ENCODE measurements at regions not wholly inside any gene's neighbourhood (a gene's known extent, or its start where the extent isn't known, plus 50 kb on each side); places are given as distances from the start of the nearest gene placed in this dataset.
"Not testable (repeated sequence)": the region's sequence is repeated elsewhere in the genome, so short reads cannot be mapped to it uniquely, and the experiment has no call there.

DNA sequence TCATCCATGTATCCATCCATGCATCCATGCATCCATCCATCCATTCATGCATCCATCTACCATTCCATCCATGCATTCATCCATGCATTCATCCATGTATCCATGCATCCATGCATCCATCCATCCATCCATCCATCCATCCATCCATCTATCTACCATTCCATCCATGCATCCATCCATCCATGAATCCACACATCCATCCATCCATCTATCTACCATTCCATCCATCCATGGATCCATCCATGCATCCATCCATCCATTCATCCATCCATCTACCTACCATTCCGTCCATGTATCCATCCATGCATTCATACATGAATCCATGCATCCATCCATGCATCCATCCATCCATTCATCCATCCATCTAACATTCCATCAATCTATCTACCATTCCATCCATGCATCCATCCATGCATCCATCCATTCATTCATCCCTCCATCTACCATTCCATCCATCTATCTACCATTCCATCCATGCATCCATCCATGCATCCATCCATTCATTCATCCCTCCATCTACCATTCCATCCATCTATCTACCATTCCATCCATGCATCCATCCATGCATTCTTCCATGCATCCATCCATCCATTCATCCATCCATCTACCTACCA is 257.2 kb downstream of the CRLF2 start:
- not testable (repeated sequence) for DNase-seq (ENCODE audit: low read depth in 2 of 2)

DNA sequence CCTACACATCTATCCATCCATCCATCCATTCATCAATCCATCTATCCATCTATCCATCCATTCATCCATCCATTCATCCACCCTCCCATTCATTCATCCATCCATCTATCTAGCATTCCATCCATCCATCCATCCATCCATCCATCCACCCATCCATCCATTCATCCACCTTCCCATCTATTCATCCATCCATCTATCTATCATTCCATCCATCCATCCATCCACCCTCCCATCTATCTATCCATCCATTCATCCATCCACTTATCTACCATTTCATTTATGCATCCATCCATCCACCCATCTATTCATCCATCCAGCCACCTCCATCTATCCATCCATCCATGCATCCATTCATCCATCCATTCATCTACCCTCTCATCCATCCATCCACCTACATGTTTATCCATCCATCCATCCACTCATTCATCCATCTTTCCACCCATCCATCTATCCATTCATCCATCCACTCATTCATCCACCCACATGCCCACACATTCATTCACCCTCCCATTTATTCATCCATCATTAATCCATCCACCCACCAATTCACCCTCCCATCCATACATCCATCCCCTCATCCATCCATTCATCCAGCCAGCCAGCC is 258.5 kb downstream of the CRLF2 start:
- no peak for DNase-seq (ENCODE audit: low read depth in 2 of 2)

DNA sequence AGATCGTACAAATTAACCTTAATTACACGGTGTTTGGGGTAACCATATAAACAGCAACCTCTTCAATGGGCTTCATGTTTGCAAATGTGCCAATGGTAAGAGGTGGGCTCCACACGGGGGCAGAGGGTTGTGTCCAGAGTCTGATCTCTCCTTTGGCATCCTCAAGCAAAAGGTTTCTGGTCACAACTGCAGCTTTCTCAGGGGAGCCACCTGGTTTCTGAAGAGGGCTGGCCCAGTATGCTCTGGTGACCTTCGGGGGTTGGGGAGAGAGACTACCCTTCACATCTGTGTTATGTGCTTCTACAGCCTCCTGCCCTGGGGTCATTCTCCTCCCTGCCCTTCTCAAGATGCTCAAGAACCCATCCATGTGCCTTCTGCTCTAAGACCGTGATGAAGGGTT is 259.6 kb downstream of the CRLF2 start:
- DNase-seq (ENCODE audit: low read depth in 2 of 2), result no peak

DNA sequence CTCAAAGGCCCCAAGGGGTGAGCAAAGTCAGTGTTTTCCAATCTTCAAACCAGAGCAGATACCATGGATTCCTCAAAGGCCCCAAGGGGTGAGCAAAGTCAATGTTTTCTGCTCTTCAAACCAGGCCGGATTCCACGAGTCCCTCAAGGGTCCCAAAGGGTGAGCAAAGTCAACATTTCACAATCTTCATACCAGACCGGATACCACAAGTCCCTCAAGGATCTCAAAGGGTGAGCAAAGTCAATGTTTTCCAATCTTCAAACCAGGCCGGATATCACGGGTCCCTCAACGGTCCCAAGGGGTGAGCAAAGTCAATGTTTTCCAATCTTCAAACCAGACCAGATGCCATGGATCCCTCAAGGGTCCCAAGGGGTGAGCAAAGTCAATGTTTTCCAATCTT is 265.2 kb downstream of the CRLF2 start:
- not testable (repeated sequence) for DNase-seq (ENCODE audit: low read depth in 2 of 2)

DNA sequence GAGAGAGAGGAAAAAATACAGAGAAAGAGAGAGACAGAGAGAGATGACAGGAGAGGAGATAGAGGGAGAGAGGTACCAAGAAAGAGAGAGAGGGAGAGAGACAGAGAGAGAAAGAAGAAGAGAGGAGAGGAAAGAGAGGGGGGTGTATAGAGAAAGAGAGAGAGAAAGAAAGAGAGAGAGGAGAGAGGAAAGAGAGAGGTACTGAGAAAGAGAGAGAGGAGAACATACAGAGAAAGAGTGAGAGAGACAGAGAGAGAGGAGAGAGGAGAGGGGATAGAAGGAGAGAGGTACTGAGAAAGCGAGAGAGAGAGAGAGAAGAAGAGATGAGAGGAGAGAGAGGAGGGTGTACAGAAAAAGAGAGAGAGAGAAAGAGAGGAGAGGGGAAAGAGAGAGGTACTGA is 269.4 kb downstream of the CRLF2 start:
- no peak for DNase-seq (ENCODE audit: low read depth in 2 of 2)

DNA sequence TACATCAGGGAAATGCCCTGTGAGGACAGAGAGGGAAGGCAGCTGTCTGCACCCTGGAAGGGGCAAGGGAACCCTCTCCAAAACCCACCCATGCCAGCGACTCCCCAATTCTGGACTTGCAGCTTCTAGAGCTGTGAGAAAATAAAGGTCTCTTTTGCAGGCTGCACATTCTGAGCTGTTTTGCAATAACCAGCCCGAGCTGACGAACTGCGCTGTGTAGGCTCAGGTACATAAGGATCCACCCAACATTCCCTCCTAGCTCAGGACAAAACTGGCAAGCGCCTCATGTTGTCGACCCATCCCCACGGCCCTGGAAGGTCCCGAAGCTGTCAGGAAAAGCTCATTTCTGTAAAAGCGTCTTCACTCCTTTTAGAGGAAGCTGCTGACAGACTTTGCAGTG is 271.8 kb downstream of the CRLF2 start:
- DNase-seq (ENCODE audit: low read depth in 2 of 2), result no peak

DNA sequence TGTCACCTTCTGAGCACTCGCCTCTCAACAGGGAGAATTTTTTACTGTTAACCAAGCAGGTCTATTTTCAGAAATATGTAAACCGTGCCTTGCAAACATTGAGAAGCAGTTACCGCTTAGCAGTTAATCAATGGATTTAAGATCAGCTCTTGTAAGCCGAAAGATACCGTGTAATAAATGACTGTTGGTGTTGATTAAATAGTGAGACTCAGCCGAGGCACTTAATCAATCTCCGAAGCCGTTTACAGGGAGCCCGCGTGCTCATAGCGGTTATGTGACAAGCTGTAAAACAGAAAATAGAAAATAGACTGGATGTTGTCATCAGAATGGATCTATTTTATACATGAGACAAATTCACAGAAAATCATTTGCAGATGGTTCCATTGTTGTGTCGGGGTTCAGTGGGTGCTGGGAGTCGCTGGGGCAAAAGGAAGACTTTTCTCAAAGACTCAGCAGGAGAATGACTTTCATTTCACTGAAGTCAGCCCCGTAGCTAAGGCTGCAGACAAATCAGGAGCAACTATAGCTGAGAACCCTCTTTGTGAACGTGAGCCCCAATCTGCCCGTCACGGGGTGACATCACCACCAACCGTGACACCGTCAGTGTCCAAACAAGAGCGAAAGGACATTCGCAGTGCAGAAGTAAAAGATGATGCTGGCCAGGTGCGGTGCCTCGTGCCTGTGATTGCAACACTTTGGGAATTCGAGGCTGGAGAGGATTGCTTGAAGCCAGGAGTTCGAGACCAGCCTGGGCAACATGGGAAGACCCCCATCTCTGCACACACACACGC is 275.3 kb downstream of the CRLF2 start:
- DNase-seq (ENCODE audit: low read depth in 2 of 2), result no peak

DNA sequence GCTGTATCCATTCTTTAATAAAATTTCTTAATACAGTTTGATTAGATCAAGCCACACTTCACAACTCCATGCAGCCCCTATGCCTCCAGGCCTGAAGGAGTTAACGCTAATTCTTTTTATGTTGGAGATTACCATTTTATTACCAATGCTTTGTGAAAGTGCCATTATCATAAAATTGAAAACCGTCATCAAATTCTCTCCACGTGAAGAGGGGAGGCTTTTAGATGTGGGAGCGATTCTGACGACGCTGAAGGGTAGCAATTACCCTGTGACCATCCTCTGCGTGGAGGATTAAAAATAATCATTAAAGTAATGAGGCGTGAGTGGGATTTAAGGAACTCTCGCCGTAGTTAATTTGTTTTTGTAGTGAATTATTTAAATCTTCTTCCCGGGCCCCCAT is 278.8 kb downstream of the CRLF2 start:
- no peak for DNase-seq (ENCODE audit: low read depth in 2 of 2)

DNA sequence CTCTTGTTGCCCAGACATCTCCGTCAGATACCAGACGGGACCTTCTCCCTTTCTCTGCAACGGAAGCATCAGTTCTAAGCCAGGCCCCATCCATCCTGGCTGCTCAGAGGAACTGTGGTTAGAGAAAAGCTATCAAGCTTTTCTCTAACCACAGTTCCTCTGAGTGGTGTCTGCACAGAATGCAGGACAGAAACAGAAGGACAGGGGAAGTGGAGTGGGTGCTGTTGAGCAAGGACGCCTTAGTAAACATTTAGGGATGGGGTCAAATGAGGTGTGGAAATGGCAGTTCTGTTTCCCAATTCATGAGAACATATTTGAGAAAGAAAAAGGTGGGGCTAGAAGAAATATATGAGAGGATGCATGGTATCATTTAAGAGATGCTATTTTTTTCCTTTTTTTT is 283.8 kb downstream of the CRLF2 start:
- no peak for DNase-seq (ENCODE audit: low read depth in 2 of 2)

DNA sequence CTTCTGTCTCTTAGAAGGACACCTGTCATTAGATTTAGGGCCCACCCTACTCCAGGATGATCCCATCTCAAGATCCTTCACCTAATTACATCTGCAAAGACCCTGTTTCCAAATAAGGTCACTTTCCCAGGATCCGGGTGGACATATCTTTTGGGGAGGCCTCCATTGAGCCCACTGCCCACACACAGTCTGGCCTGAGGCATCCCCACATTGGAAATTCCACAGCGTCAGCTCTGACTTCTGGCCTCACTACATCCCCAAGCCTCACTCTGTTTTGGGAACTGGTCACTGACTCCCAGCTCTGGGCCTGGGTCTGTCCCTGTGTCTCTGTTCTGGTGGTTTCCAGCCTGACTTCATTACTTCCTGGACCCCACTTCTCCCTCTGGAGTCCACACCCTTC is 285.5 kb downstream of the CRLF2 start:
- DNase-seq (ENCODE audit: low read depth in 2 of 2), result no peak

DNA sequence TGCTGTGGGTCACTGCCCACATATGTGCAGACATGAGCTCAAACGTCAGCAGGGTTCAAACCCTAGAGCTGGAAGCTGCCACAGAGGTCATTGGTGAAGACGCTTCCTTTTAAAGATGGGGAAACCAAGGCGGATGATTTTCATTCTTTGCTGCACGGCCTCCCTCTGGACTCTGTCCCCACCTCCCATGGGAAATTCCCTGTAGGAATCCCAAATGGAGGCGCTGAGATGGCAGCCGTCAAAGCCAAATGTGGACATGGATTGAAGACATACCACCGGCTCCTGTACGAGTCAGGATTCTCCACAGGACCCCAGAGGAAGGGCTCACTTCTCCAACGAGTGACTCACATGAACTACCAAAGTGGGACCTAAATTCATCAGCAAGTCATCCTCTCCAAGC is 286.4 kb downstream of the CRLF2 start:
- no peak for DNase-seq (ENCODE audit: low read depth in 2 of 2)

DNA sequence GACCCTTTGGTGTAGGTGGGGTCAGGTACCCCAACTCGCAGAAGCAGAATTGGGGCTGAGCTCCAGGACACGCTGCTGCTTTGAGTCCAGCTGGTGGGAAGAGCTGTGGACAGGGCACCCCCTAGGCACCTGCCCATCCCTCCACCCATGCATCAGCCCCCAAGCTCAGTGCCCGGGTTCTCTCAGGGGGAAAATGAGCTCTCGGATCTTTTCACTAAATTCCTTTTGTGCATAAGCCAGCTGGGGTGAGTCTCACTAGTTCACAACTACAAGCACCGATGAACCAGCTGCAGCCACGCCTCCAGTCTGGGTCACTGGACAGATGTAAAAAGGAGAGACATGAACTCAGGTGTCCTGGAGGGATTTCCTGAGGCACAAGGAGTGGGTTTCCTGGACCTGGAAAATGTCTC is 286.8 kb downstream of the CRLF2 start:
- DNase-seq (ENCODE audit: low read depth in 2 of 2), result no peak

DNA sequence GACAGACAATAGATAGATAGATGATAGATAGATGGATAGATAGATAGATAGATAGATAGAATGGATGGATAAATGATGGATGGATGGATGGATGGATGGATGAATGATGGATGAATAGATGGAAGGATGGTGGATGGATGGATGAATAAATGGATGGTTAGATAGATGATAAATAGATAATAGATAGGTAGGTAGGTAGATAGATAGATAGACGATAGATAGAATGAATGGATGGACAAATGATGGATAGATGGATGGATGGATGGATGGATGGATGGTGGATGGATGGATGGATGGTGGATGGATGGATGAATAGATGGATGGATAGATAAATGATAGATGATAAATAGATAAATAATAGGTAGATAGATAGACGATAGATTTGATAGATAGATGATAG is 287.4 kb downstream of the CRLF2 start:
- no peak for DNase-seq (ENCODE audit: low read depth in 2 of 2)

DNA sequence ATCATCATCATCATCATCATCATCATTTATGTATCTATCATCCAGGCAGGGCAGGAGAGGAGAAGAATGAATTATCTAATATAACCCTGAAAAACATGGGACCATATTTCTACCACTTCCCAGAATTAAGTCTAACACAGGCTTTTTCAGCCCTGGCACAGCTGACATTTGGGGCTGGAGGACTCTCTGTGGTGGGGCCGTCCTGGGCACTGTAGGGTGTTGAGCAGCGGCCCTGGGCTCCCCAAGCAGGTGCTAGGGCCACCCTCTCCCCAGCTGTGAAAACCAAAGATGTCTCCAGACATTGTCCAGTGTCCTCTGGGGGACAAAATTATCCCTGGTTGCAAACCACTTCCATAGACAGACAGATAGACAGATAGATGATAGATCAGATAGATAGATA is 288.4 kb downstream of the CRLF2 start:
- no peak for DNase-seq (ENCODE audit: low read depth in 2 of 2)

DNA sequence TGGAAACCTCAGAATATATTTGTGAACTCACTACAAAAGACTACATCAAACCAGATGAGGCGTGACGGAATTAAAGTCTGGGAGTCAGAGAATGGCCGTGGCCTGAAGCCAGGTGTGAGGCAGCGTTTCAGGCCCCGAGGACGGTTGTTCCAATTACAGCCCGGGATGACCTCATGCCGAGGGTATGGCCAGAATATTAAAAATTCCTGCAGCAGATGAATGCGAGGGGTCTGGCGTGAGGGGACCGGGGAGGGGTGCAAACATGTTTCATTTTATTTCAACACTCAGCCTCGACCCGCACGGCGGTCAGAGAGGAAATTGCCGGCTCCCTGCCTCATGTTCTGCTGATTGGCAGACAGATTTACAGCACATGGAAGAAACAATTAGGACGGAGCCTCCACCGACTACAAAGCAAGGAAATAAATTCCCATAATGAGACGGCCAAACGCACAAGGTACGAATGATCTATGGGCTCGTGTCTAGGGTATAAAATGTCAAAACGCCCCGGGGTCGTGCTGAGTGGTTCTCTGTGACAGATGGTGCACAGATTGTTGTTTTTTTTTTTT is 289.7 kb downstream of the SHOX start:
- no peak for DNase-seq (ENCODE audit: low read depth in 2 of 2)

DNA sequence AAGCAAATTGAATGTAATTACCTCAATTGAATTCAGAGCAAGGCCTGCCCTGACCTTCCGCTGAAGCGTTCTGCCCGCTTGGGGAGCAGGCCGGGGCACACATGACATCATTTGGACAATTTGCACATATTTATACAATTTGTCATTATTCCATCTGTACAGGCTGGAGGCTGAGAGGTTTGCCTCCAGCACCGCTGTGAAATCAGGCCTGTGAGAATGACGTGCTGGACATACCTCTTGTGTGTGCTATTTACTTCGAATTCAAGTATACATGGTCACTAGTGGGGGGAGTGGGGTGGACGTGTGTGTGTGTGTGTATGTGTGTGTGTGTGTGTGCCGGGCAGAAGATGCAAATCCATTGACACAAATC is 285.6 kb downstream of the SHOX start:
- DNase-seq (ENCODE audit: low read depth in 2 of 2), result no peak

DNA sequence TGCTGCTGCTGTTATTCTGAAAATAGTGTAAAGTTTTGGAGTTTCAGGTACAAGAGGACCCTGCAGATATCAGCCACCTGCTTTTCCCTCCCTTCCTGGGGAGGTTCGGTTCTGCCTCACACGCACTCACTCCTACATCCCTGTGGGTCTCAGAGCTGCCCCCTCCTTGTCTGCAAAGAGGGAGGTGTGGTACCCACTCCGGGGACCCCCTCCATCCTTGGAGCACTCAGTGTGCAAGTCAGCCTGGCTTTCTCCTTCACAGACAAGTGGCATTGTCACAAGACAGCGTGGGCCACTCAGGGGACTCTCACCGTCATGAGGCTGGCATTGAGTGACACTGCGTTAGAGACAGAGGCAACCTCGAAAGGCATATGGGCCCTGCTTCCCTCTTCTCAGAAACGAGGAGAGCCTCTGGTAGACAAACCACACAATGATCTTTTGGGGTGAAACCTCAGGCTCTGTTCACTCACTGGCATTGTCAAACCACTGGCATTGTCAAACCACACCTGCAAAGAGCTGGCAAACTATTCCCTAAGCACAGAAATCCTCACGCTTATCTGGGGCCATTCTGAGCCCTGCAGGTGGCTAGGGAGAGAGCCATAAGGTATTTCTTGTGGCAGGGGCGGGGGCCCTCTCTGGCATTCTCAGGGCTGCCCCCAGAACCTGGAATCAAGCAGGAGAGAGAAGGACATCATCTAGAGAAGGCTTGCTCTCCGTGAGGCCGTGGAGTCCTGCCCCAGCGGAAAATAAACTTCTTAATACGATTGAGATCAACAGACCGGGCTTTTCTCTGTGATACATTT is 285.0 kb downstream of the SHOX start:
- no peak for DNase-seq (ENCODE audit: low read depth in 2 of 2)

DNA sequence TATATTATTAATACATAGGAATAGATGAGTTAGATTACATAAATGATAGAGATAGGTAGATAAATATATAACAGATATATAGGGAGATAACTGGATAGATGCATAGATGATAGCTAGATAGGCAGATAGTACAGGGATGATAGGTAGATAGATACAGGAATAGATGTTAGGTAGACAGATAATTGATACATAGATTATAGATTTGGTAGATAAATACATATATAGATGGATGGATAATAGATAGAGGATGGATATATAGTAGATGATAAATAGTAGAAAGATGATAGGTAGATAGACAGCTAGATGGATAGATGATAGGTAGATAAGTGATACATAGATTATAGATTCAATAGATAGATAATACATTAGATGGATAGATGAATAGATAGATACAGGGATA is 283.6 kb downstream of the SHOX start:
- no peak for DNase-seq (ENCODE audit: low read depth in 2 of 2)

DNA sequence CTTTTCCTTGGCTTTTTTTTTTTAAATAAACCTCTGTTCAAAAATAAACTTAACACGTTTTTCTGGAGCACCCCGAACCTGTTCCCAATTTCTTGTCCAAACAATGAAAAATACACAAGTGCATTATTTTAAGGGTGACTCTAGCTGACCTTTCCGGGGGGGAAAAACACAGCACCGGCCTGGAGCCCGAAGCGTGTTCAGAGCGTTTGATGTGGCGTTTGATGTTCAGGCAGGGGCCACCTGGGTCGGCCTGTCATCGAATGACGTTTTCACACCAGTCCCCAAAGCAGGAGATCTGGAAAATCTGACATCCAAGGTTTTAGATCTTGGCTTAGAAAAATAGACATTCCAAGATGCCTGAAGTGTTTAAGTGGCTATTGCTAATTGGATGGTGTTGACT is 282.1 kb downstream of the SHOX start:
- no peak for DNase-seq (ENCODE audit: low read depth in 2 of 2)

DNA sequence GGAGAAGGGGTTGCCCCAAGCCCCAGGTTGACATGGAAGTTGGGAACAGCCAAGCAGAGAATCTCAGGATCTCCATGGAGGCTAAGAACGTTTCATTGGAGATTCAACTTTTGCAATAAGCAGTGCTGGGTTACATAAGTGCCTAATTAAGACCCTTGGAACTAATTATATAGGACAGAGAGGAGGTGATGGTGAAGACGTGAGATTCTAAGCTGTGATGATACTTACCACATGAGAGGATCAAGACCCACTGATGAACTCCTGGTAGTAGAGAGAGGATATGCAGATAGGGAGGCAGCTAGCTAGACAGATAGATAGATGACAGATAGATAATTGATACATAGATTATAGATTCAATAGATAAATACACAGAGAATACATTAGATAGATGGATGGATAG is 278.5 kb downstream of the SHOX start:
- not testable (repeated sequence) for DNase-seq (ENCODE audit: low read depth in 2 of 2)

DNA sequence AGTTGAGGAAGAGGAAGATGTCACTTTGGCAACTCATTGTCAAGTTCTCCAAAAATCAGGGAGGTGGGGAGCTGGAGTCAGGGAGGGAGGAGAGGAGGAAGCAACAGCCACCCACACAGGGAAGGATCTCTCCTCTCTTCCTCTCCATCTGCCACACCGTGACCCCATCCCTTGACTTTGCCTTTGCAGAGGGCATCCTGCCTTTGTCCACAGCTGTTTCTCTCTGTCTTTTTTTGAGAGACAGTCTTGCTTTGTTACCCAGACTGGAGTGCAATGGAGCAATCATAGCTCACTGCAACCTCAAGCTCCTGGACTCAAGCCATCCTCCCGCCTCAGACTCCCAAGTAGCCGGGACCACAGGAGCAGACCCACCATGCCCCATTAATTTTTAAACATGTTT is 276.0 kb downstream of the SHOX start:
- DNase-seq (ENCODE audit: low read depth in 2 of 2), result no peak

All from lung microvascular endothelial cell (primary cell).